T-cell (primary cell): ENCODE measurements at regions not wholly inside any gene's neighbourhood (a gene's known extent, or its start where the extent isn't known, plus 50 kb on each side); places are given as distances from the start of the nearest gene placed in this dataset.

Experiments
- ATAC-seq, 4 experiments: fragments of 200-7000 bp in 3 of 4; fragments of 150-1000 bp in 1 of 4; cut with Tn5 transposase; replicated peaks in 1 of 4; 1 replicate in 3 of 4; 2 replicates in 1 of 4; pipeline ENCODE4 v1.10.0; 2021; ENCODE audit warnings: moderate library complexity in 3 of 4, mild to moderate bottlenecking in 2 of 4, moderate number of reproducible peaks in 1 of 4
- CTCF ChIA-PET, 2 donors: fragments of 300-600 bp; sonication (Branson Sonifier 250); formaldehyde crosslinking; loops; one replicate each; lab custom pipeline; 2022; ENCODE audit warnings: antibody characterized with exemption in 2 of 2; lab: Charles Lee
- POLR2A ChIA-PET, 2 donors: fragments of 300-600 bp; sonication (Branson Sonifier 250); formaldehyde crosslinking; loops; one replicate each; lab custom pipeline; 2022; ENCODE audit warnings: antibody characterized with exemption in 2 of 2; lab: Charles Lee
- DNase-seq, 35 experiments: peaks; one replicate each; pipeline versions ENCODE4 v3.0.0 to v3.0.0-alpha.2; 2013 to 2023
- H3K27ac ChIP-seq: one replicate; pipeline ENCODE4 v1.5.1; 2013; ENCODE audit warnings: low read length
- H3K27me3 ChIP-seq, 2 experiments: replicated peaks in 1 of 2; 1 replicate in 1 of 2; 2 replicates in 1 of 2; pipeline versions ENCODE4 v1.6.1 to v1.7.0; 2013; ENCODE audit warnings: low read length in 1 of 2, mixed read lengths in 1 of 2; ENCODE audit not compliant: control insufficient read depth in 2 of 2, insufficient read depth in 2 of 2; ENCODE audit errors: extremely low read depth in 1 of 2
- H3K36me3 ChIP-seq, 2 donors: 1 replicate in 1 of 2; 2 replicates in 1 of 2; pipeline versions ENCODE4 v1.6.1 to v1.7.0; 2013; ENCODE audit warnings: low read length in 1 of 2; ENCODE audit not compliant: control insufficient read depth in 2 of 2, insufficient read depth in 1 of 2; ENCODE audit errors: extremely low read depth in 1 of 2
- H3K4me1 ChIP-seq, 2 experiments: 1 replicate in 1 of 2; 2 replicates in 1 of 2; pipeline versions ENCODE4 v1.6.1 to v1.7.0; 2013; ENCODE audit warnings: low read length in 2 of 2, mixed read lengths in 1 of 2; ENCODE audit not compliant: insufficient read depth in 2 of 2, control insufficient read depth in 1 of 2; ENCODE audit errors: extremely low read depth in 1 of 2
- H3K4me3 ChIP-seq, 2 donors: 1 replicate in 1 of 2; 2 replicates in 1 of 2; pipeline versions ENCODE4 v1.5.1 to v1.7.0; 2013; ENCODE audit warnings: mild to moderate bottlenecking in 2 of 2, low read length in 1 of 2, moderate library complexity in 1 of 2; ENCODE audit not compliant: control insufficient read depth in 1 of 2; ENCODE audit errors: extremely low read depth in 1 of 2
- H3K9me3 ChIP-seq: 2 replicates; pipeline ENCODE4 v1.7.0; 2013
- H3K27ac Mint-ChIP-seq, 2 donors: one replicate each; pipeline ENCODE4 v1.8.0; 2020 to 2021; ENCODE audit warnings: mild to moderate bottlenecking in 2 of 2, mixed read lengths in 2 of 2
- H3K27me3 Mint-ChIP-seq, 2 donors: one replicate each; pipeline ENCODE4 v1.8.0; 2021 to 2022; ENCODE audit warnings: mixed read lengths in 2 of 2
- H3K36me3 Mint-ChIP-seq: one replicate; pipeline ENCODE4 v1.8.0; 2021; ENCODE audit warnings: mixed read lengths
- H3K4me1 Mint-ChIP-seq, 3 donors: one replicate each; pipeline ENCODE4 v1.8.0; 2020 to 2022; ENCODE audit warnings: mixed read lengths in 3 of 3, mild to moderate bottlenecking in 1 of 3
- H3K4me3 Mint-ChIP-seq, 3 donors: one replicate each; pipeline ENCODE4 v1.8.0; 2020 to 2022; ENCODE audit warnings: mild to moderate bottlenecking in 3 of 3, mixed read lengths in 3 of 3, moderate library complexity in 3 of 3
- H3K9me3 Mint-ChIP-seq, 3 donors: one replicate each; pipeline ENCODE4 v1.8.0; 2020 to 2022; ENCODE audit warnings: mixed read lengths in 3 of 3
- WGBS: methylation state at CpG from one replicate; pipeline ENCODE4 v1.1.5; 2013; ENCODE audit warnings: missing lambda C conversion rate; ENCODE audit not compliant: insufficient coverage; 5-methylcytosine and 5-hydroxymethylcytosine counted together

- Mint-ChIP-seq H3K36me3 (no peaks in the 10 kb centered on the region), H3K27me3 (peaks cover 19 to 21% of the 10 kb centered on the region in 2 donors), H3K4me1 (no peaks in the 10 kb centered on the region), H3K27ac (no peak overlapping the region), H3K4me3 (no peak overlapping the region), H3K9me3 (no peaks in the 10 kb centered on the region)
- ATAC-seq (no peak), DNase-seq (no peak)
- Histone ChIP-seq H3K9me3 (no peaks in the 10 kb centered on the region), H3K4me1 (no peaks in the 10 kb centered on the region), H3K27me3 (no peaks in the 10 kb centered on the region), H3K36me3 (no peaks in the 10 kb centered on the region), H3K4me3 (no peak overlapping the region), H3K27ac (no peak overlapping the region)
- ChIA-PET POLR2A (no interaction called here), CTCF (no interaction called here)
- 100% methylated on average over 1 of the region's 4 CpGs for WGBS
These were observed 54.6 kb upstream of the OR5P2 start for GRCh38 chr11:7851391-7851790.

DNA sequence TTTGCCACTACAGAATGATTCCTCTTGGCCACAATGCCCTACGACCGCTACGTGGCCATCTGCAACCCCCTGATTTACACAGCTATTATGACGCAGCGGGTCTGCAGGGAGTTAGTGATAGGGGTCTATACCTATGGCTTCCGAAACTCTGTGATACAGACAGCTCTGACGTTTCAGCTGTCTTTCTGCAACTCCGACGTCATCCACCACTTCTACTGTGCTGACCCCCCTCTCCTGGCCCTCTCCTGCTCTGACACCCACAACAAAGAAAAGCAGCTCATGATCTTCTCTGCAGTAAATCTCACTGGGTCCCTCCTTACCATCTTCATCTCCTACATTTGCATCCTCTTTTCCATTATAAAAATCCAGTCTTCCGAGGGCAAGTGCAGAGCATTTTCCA is 52.3 kb upstream of the OR5P2 start:
- no peaks in the 10 kb centered on the region for H3K4me1 Mint-ChIP-seq
- POLR2A ChIA-PET, result no interaction called here
- Histone ChIP-seq H3K9me3 (no peaks in the 10 kb centered on the region), H3K4me1 (no peaks in the 10 kb centered on the region), H3K27ac (no peak overlapping the region), H3K36me3 (no peaks in the 10 kb centered on the region), H3K27me3 (no peaks in the 10 kb centered on the region), H3K4me3 (no peak overlapping the region)
- no peak for DNase-seq
- 75% methylated on average over 6 of the region's 10 CpGs for whole genome bisulfite sequencing
- H3K4me3 Mint-ChIP-seq, result no peak overlapping the region
- no peaks in the 10 kb centered on the region for H3K9me3 Mint-ChIP-seq
- ATAC-seq, result no peak
- CTCF ChIA-PET, result no interaction called here
- peaks cover 9% of the 10 kb centered on the region in 2 donors for H3K27me3 Mint-ChIP-seq
- H3K36me3 Mint-ChIP-seq, result no peaks in the 10 kb centered on the region
- no peak overlapping the region for H3K27ac Mint-ChIP-seq
